ENCODE measurements at regions not wholly inside any gene's neighbourhood (a gene's known extent, or its start where the extent isn't known, plus 50 kb on each side); places are given as distances from the start of the nearest gene placed in this dataset.

DNA sequence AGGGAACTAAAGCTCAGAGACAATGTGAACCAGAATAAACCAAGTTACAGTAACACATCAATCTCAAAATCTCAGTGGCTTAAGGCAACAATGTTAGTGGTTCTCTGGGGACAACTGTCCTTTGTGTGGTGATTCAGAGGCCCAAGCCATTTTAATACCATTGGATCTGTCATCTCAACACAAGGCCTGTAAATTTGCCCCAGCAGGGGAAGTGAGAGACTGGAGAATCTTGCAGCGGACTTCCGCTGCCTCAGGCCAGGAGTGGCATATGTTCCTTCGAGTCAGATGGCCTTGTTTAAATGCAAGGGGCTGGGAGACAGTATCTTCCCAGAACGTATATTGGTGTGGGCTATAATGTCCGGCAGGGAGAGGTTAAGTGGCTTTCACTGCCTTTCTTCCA is 126.0 kb downstream of the CD83 start:
- H3K36me3 ChIP-seq (ENCODE audit: insufficient read depth, low read length): no peaks in the 10 kb centered on the region
- H3K9me2 ChIP-seq (ENCODE audit: insufficient read depth, low read length): no peaks in the 10 kb centered on the region
- no peak overlapping the region for H3K4me2 ChIP-seq (ENCODE audit: low read length)
- H2AFZ ChIP-seq (ENCODE audit: low read depth, low read length): no peak overlapping the region
- H3K9me3 ChIP-seq (ENCODE audit: low read length): no peaks in the 10 kb centered on the region
- TF ChIP-seq MXI1 (conservative IDR thresholded peaks at IDR 0.05; ENCODE audit: poor library complexity, severe bottlenecking) (no peak), SMC3 (conservative IDR thresholded peaks at IDR 0.05; ENCODE audit: poor library complexity) (no peak), EP300 (conservative IDR thresholded peaks at IDR 0.05; ENCODE audit: poor library complexity, severe bottlenecking) (no peak), POLR2AphosphoS5 (IDR thresholded peaks at IDR 0.05) (no peak), TAF1 (IDR thresholded peaks at IDR 0.05; ENCODE audit: low read depth) (no peak), RAD21 (conservative IDR thresholded peaks at IDR 0.05) (no peak), EZH2 (IDR thresholded peaks at IDR 0.05; ENCODE audit: borderline replicate concordance, insufficient read depth, low read length, poor library complexity, severe bottlenecking) (no peak)
- TF ChIP-seq, protein P1, sequence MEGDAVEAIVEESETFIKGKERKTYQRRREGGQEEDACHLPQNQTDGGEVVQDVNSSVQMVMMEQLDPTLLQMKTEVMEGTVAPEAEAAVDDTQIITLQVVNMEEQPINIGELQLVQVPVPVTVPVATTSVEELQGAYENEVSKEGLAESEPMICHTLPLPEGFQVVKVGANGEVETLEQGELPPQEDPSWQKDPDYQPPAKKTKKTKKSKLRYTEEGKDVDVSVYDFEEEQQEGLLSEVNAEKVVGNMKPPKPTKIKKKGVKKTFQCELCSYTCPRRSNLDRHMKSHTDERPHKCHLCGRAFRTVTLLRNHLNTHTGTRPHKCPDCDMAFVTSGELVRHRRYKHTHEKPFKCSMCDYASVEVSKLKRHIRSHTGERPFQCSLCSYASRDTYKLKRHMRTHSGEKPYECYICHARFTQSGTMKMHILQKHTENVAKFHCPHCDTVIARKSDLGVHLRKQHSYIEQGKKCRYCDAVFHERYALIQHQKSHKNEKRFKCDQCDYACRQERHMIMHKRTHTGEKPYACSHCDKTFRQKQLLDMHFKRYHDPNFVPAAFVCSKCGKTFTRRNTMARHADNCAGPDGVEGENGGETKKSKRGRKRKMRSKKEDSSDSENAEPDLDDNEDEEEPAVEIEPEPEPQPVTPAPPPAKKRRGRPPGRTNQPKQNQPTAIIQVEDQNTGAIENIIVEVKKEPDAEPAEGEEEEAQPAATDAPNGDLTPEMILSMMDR (IDR thresholded peaks at IDR 0.05; ENCODE audit: poor library complexity, severe bottlenecking): no peak
- TF ChIP-seq, protein P2, sequence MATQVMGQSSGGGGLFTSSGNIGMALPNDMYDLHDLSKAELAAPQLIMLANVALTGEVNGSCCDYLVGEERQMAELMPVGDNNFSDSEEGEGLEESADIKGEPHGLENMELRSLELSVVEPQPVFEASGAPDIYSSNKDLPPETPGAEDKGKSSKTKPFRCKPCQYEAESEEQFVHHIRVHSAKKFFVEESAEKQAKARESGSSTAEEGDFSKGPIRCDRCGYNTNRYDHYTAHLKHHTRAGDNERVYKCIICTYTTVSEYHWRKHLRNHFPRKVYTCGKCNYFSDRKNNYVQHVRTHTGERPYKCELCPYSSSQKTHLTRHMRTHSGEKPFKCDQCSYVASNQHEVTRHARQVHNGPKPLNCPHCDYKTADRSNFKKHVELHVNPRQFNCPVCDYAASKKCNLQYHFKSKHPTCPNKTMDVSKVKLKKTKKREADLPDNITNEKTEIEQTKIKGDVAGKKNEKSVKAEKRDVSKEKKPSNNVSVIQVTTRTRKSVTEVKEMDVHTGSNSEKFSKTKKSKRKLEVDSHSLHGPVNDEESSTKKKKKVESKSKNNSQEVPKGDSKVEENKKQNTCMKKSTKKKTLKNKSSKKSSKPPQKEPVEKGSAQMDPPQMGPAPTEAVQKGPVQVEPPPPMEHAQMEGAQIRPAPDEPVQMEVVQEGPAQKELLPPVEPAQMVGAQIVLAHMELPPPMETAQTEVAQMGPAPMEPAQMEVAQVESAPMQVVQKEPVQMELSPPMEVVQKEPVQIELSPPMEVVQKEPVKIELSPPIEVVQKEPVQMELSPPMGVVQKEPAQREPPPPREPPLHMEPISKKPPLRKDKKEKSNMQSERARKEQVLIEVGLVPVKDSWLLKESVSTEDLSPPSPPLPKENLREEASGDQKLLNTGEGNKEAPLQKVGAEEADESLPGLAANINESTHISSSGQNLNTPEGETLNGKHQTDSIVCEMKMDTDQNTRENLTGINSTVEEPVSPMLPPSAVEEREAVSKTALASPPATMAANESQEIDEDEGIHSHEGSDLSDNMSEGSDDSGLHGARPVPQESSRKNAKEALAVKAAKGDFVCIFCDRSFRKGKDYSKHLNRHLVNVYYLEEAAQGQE (IDR thresholded peaks at IDR 0.05; ENCODE audit: borderline replicate concordance): no peak
- no peaks in the 10 kb centered on the region for H3F3A ChIP-seq (ENCODE audit: insufficient read depth, low read length, poor library complexity, severe bottlenecking)
- no peaks in the 10 kb centered on the region for H4K20me1 ChIP-seq (ENCODE audit: insufficient read depth)
- H3K27me3 ChIP-seq (ENCODE audit: insufficient read depth, low read depth, low read length): no peaks in the 10 kb centered on the region
- H3K9ac ChIP-seq (ENCODE audit: low read length): no peak overlapping the region
- no peaks in the 10 kb centered on the region for H3K79me2 ChIP-seq (replicated peaks; ENCODE audit: insufficient read depth, low read length)
- no peak overlapping the region for H3K27ac ChIP-seq (ENCODE audit: low read length)
- no peak overlapping the region for H3K4me3 ChIP-seq (ENCODE audit: low read length)

DNA sequence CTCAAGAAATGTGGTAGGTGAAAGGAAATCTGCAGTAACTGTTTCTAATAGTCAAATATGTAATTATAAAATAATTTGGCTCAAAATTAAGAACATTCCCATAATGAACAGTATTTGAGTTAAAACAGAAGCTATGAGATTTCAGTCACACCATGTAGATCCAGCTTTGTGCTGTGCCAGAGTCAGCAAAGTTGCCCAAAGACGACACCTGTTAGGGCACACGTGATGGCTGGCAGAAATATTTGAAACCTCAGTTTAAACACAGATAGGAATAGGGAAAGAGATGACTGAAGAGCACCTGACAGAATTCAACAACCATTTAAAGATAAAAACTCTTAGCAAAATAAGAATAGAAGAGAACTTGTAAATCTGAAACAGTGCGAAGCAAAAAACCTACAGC is 129.3 kb downstream of the CD83 start:
- no peak overlapping the region for H2AFZ ChIP-seq (ENCODE audit: low read depth, low read length)
- TF ChIP-seq MXI1 (conservative IDR thresholded peaks at IDR 0.05; ENCODE audit: poor library complexity, severe bottlenecking): no peak
- TF ChIP-seq EZH2 (IDR thresholded peaks at IDR 0.05; ENCODE audit: borderline replicate concordance, insufficient read depth, low read length, poor library complexity, severe bottlenecking): no peak
- TF ChIP-seq, protein P1 (IDR thresholded peaks at IDR 0.05; ENCODE audit: poor library complexity, severe bottlenecking): no peak
- TF ChIP-seq RAD21 (conservative IDR thresholded peaks at IDR 0.05): no peak
- TF ChIP-seq, protein P2 (IDR thresholded peaks at IDR 0.05; ENCODE audit: borderline replicate concordance): no peak
- no peak for TF ChIP-seq POLR2AphosphoS5 (IDR thresholded peaks at IDR 0.05)
- TF ChIP-seq SMC3 (conservative IDR thresholded peaks at IDR 0.05; ENCODE audit: poor library complexity): no peak
- TF ChIP-seq EP300 (conservative IDR thresholded peaks at IDR 0.05; ENCODE audit: poor library complexity, severe bottlenecking): no peak
- no peak for TF ChIP-seq TAF1 (IDR thresholded peaks at IDR 0.05; ENCODE audit: low read depth)
- no peaks in the 10 kb centered on the region for H3F3A ChIP-seq (ENCODE audit: insufficient read depth, low read length, poor library complexity, severe bottlenecking)
- H3K27me3 ChIP-seq (ENCODE audit: insufficient read depth, low read depth, low read length): no peaks in the 10 kb centered on the region
- H3K9me3 ChIP-seq (ENCODE audit: low read length): no peaks in the 10 kb centered on the region
- no peak overlapping the region for H3K4me2 ChIP-seq (ENCODE audit: low read length)
- no peak overlapping the region for H3K4me3 ChIP-seq (ENCODE audit: low read length)
- H3K36me3 ChIP-seq (ENCODE audit: insufficient read depth, low read length): no peaks in the 10 kb centered on the region
- no peaks in the 10 kb centered on the region for H3K79me2 ChIP-seq (replicated peaks; ENCODE audit: insufficient read depth, low read length)
- H3K27ac ChIP-seq (ENCODE audit: low read length): no peak overlapping the region
- no peaks in the 10 kb centered on the region for H4K20me1 ChIP-seq (ENCODE audit: insufficient read depth)
- H3K9me2 ChIP-seq (ENCODE audit: insufficient read depth, low read length): no peaks in the 10 kb centered on the region
- H3K9ac ChIP-seq (ENCODE audit: low read length): no peak overlapping the region
